ENCODE measurements at regions not wholly inside any gene's neighbourhood (a gene's known extent, or its start where the extent isn't known, plus 50 kb on each side); places are given as distances from the start of the nearest gene placed in this dataset.
"Not testable (repeated sequence)": the region's sequence is repeated elsewhere in the genome, so short reads cannot be mapped to it uniquely, and the experiment has no call there.

GRCh38 chr2:92006557-92006956 lies 2864.7 kb upstream of the TEKT4 start:
- not testable (repeated sequence) for H3K4me1 ChIP-seq (ENCODE audit: insufficient read depth, low read length); H3K4me3 ChIP-seq (ENCODE audit: low read length); H3K9ac ChIP-seq (ENCODE audit: low read depth, low read length); H3K27me3 ChIP-seq (ENCODE audit: insufficient read depth, low read length); H3K36me3 ChIP-seq (ENCODE audit: insufficient read depth, low read depth, low read length); H3K27ac ChIP-seq (ENCODE audit: low read length)
- H3K9me3 ChIP-seq (ENCODE audit: insufficient read depth, low read depth, low read length) = peaks cover 20% of the 10 kb centered on the region

Data from iPS-20b (cell line).